RWPE1 (cell line): ENCODE measurements at regions not wholly inside any gene's neighbourhood (a gene's known extent, or its start where the extent isn't known, plus 50 kb on each side); places are given as distances from the start of the nearest gene placed in this dataset.

Experiments
- CTCF ChIA-PET: fragments of 350-600 bp; sonication (Branson Sonifier 250); formaldehyde crosslinking; extraction: SDS; loops from one replicate; lab custom pipeline; 2021; lab: Yijun Ruan, JAX
- POLR2A ChIA-PET: fragments of 400-600 bp; formaldehyde crosslinking; extraction: SDS; loops from one replicate; lab custom pipeline; 2020; ENCODE audit warnings: antibody characterized with exemption; ENCODE audit not compliant: low non-redundant PET; lab: Yijun Ruan, JAX
- DNase-seq: peaks from one replicate; pipeline ENCODE4 v3.0.0; 2012; ENCODE audit warnings: low spot score
- H3K27ac ChIP-seq: fragments of 450-650 bp; 2 replicates; pipeline ENCODE4 v1.5.1; 2017
- CTCF ChIP-seq: fragments of 450-650 bp; conservative IDR thresholded peaks from 2 replicates; pipeline ENCODE4 v1.5.1; 2017; ENCODE audit warnings: low read depth, mild to moderate bottlenecking

GRCh38 chr13:76157926-76158325 lies 521.8 kb downstream of the LMO7 start:
- ChIA-PET POLR2A (no interaction called here), CTCF (no interaction called here)
- H3K27ac ChIP-seq, result no peak overlapping the region
- no peak for DNase-seq
- TF ChIP-seq CTCF, result no peak

GRCh38 chr13:76153239-76153638 lies 517.1 kb downstream of the LMO7 start:
- ChIA-PET CTCF (no interaction called here), POLR2A (no interaction called here)
- H3K27ac ChIP-seq, result no peak overlapping the region
- no peak for TF ChIP-seq CTCF
- DNase-seq, result no peak

- DNase-seq, result no peak
- POLR2A ChIA-PET, result no interaction called here
- CTCF ChIA-PET, result no interaction called here
These were observed 512.8 kb downstream of the LMO7 start for GRCh38 chr13:76148926-76149325.

GRCh38 chr13:76148374-76148773 lies 512.2 kb downstream of the LMO7 start:
- ChIA-PET CTCF (no interaction called here), POLR2A (no interaction called here)
- no peak for TF ChIP-seq CTCF
- no peak for DNase-seq
- H3K27ac ChIP-seq, result no peak overlapping the region

More at GRCh38 chr13:76148926-76149325, 512.8 kb downstream of the LMO7 start:
- H3K27ac ChIP-seq, result no peak overlapping the region
- no peak for TF ChIP-seq CTCF

GRCh38 chr13:76132532-76132931 lies 496.4 kb downstream of the LMO7 start:
- H3K27ac ChIP-seq, result no peak overlapping the region
- DNase-seq, result no peak
- CTCF ChIA-PET, result no interaction called here
- POLR2A ChIA-PET, result no interaction called here
- no peak for TF ChIP-seq CTCF

GRCh38 chr13:76131551-76131950 lies 495.4 kb downstream of the LMO7 start:
- TF ChIP-seq CTCF, result no peak
- no peak for DNase-seq
- no peak overlapping the region for H3K27ac ChIP-seq
- POLR2A ChIA-PET, result no interaction called here
- CTCF ChIA-PET, result no interaction called here

- TF ChIP-seq CTCF, result no peak
- ChIA-PET CTCF (no interaction called here), POLR2A (no interaction called here)
- no peak for DNase-seq
- H3K27ac ChIP-seq, result no peak overlapping the region
These were observed 493.3 kb downstream of the LMO7 start for GRCh38 chr13:76129305-76130000.
